HG03097 (cell line): ENCODE measurements at regions not wholly inside any gene's neighbourhood (a gene's known extent, or its start where the extent isn't known, plus 50 kb on each side); places are given as distances from the start of the nearest gene placed in this dataset.

Experiments used
- ATAC-seq: cut with Tn5 transposase; IDR thresholded peaks from one replicate; pipeline ENCODE4 v1.9.1; 2021; ENCODE audit not compliant: unreplicated experiment, low FRiP score

- ATAC-seq: no peak
These were observed 448.8 kb downstream of the TLE4 start for GRCh38 chr9:80020530-80020929.

- ATAC-seq: no peak
These were observed 448.3 kb downstream of the TLE4 start for GRCh38 chr9:80020056-80020455.

- ATAC-seq: no peak
These were observed 442.1 kb downstream of the TLE4 start for GRCh38 chr9:80013891-80014290.

GRCh38 chr9:80012557-80013330 lies 441.0 kb downstream of the TLE4 start:
- ATAC-seq: no peak

GRCh38 chr9:80009204-80009603 lies 437.4 kb downstream of the TLE4 start:
- ATAC-seq: no peak

DNA sequence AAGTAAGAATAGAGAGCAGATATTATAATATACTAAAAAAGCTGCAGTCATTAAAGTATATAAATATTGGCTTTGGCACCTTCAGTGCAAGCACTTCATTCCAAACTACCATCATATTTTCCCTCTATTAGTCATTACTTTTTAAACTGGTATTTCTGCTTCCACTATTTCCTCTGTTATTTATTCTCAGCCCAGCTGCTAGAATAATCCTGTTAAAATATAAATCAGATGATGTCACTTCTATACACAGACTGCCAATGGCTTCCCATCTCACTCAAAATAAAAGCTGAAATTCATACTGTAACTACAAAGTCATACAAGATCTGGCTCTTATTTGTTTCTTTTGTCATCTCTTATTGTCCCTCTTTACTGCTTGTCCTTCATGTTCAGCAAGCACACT lies 432.9 kb downstream of the TLE4 start:
- ATAC-seq: no peak

GRCh38 chr9:79990536-79990935 lies 418.8 kb downstream of the TLE4 start:
- no peak for ATAC-seq

DNA sequence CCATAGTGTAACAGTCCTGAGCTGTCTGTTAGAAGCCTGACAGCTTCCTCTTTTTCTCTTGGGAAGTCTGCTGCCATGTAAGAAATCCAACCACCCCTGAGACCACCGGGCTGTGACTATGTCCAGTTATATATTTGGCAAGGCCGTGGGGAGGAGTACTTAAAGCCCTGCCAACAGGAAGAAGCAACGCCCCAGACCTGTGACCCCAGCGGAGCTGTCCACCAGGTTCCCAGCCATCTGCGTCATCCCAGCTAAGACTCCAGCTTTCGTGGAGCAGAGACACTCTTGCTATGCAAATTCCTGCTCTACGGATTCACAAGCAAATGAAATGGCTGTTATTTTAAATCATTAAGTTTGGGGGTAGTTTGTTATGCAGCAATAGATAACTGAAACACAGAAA lies 417.3 kb downstream of the TLE4 start:
- no peak for ATAC-seq

DNA sequence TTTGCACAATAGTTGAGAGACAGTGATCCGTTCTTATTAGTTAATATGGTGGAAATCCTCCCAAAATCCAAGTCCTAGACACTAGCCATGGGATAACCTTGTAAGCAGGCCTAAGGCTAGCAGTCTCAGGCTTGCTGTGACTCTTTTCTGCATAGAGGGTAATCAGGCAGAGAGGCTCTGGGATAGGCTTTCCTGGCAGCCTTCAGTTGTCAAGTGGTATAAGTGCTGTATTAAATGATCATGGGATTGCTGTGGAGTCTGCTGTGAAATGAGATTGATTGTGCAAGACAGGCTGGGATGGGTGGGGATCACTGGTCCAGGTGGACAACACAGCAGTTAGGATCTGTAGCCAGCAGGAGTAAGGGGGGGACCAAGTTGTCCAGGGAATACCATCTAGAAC lies 416.4 kb downstream of the TLE4 start:
- no peak for ATAC-seq

DNA sequence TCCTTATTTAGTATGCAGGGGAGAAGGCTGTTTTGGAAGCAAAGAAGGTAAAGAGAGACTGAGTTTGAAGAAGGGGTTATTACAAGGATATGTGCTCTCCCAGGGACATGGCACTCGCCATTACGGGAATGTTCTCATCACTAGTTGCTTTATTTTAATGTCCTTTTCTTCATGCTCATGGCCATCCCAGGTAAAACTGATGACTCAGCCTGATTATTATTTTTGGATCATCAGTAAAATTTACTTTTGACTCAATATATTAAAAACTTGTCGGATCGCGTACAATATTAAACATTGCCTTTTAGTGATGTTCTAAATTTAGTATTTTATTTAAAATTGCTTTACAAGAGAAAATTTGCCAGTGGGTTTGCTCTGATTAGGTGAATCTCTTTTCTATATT lies 414.7 kb downstream of the TLE4 start:
- no peak for ATAC-seq

DNA sequence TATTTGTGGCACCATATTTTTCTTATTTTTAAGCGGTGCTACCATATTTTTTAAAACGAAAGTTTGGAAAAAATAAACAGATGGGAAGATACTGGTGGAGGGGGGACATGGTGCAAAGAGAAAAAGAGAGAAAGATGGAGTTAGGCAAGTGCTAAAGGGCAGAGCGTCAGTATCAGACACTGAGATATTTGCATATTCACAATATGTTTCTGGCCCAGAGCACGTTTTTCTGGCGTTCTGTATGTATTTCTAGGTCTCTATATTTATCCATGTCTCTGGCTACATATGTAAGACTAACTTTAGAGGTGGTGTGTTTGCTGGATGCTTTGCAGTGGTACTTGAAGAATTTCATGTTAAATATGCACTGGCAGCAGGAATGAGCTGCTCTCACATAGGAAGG lies 414.0 kb downstream of the TLE4 start:
- no peak for ATAC-seq

DNA sequence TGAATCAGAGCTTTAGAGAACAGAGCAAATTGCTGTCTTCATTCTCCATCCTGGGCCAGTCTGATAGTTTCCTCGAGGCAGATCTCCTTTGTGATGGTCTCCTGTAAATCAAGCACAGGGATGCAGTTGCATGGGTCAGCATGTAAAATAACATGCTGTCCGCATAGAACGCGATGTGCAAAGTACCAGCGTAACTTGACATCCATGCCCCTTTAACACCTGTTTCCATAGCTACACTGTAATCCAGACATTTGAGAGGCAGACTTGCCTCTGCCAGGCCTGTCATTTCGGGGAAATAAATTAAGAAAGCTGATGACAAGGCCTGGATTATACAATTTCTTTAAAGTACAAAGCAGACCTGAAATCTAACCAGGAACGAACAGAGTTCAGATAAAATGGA lies 413.5 kb downstream of the TLE4 start:
- ATAC-seq: no peak

DNA sequence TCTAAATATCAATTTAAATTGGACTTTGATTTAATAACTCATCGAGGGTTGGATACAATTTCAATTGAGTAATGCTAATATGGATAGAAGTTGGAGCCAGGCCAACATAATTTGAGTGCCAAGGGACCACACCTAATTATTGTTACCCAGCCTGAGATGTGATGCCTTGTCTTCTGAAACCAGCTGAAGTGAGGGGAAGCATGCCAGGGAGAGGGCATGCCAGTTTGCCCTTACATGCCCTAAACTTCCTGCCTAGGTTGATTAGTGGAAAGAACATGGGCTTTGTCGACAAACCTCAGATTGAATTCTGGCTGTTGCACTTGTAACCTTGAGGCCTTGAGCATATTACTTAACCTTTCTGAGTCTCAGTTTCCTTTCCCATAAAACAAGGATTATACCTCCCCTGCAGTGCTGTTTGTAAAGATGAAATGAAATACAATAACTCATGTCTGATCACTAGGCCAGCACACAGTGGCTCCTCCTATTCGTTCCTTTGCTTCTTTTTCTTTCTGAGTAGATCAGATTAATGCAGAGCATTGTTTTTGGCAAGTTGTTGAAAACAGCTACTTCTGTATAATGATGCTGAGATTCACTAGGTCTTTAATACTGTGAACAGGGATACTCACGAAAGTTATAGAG lies 412.8 kb downstream of the TLE4 start:
- no peak for ATAC-seq

GRCh38 chr9:79980432-79980831 lies 408.7 kb downstream of the TLE4 start:
- ATAC-seq: no peak

- ATAC-seq: no peak
These were observed 405.9 kb downstream of the TLE4 start for GRCh38 chr9:79977510-79978197.

- no peak for ATAC-seq
These were observed 405.3 kb downstream of the TLE4 start for GRCh38 chr9:79977074-79977435.

- ATAC-seq: no peak
These were observed 404.7 kb downstream of the TLE4 start for GRCh38 chr9:79976257-79977073.

GRCh38 chr9:79975621-79976256 lies 404.0 kb downstream of the TLE4 start:
- no peak for ATAC-seq

- no peak for ATAC-seq
These were observed 403.1 kb downstream of the TLE4 start for GRCh38 chr9:79974806-79975422.

DNA sequence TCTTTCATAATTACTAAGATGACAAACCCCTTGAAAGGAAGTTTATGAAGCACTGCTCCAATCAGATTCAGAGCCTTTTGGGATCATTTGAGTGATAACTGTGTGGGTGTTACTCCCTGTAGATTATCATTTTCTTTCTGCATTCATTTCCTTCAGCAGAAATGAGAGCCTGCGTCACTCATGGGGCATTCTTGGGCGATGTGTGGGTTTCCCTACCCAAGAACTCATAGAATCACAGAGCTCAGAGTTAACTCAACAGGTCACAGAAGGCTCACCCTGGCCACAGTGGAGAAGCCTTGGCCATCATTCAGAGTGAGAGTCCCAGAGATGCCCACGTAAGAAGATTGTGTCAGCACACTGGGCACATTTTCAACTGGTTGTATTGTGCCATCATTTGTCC lies 401.9 kb downstream of the TLE4 start:
- ATAC-seq: no peak
